NOMO-1 (cell line): ENCODE measurements at regions not wholly inside any gene's neighbourhood (a gene's known extent, or its start where the extent isn't known, plus 50 kb on each side); places are given as distances from the start of the nearest gene placed in this dataset.

ENCODE experiments used
- DNase-seq, 2 experiments: peaks; one replicate each; lab custom pipeline; 2025; ENCODE audit not compliant: unreplicated experiment in 2 of 2; lab: John Stamatoyannopoulos, UW

GRCh38 chr5:93322974-93323860, 257.8 kb downstream of the NR2F1-AS1 start:
- DNase-seq = no peak

- no peak for DNase-seq
Observed at GRCh38 chr5:93320920-93321445, 260.0 kb downstream of the NR2F1-AS1 start.

- no peak for DNase-seq
Observed at GRCh38 chr5:93313672-93314071, 267.3 kb downstream of the NR2F1-AS1 start.

GRCh38 chr5:93311881-93312280, 269.1 kb downstream of the NR2F1-AS1 start:
- DNase-seq = no peak

- DNase-seq = no peak
Observed at GRCh38 chr5:93307557-93307956, 273.5 kb downstream of the NR2F1-AS1 start.

- DNase-seq = no peak
Observed at GRCh38 chr5:93305984-93306383, 275.0 kb downstream of the NR2F1-AS1 start.

- no peak for DNase-seq
Observed at GRCh38 chr5:93304456-93305250, 276.4 kb downstream of the NR2F1-AS1 start.

GRCh38 chr5:93303291-93303691, 277.7 kb downstream of the NR2F1-AS1 start:
- DNase-seq = no peak

GRCh38 chr5:93302711-93303110, 278.3 kb downstream of the NR2F1-AS1 start:
- DNase-seq = no peak

GRCh38 chr5:93300945-93301344, 280.1 kb downstream of the NR2F1-AS1 start:
- DNase-seq = no peak

- no peak for DNase-seq
Observed at GRCh38 chr5:93300309-93300923, 280.6 kb downstream of the NR2F1-AS1 start.

GRCh38 chr5:93299681-93300308, 281.2 kb downstream of the NR2F1-AS1 start:
- DNase-seq = no peak

GRCh38 chr5:93297116-93297515, 283.9 kb downstream of the NR2F1-AS1 start:
- DNase-seq = no peak

- no peak for DNase-seq
Observed at GRCh38 chr5:93296338-93296737, 284.7 kb downstream of the NR2F1-AS1 start.

GRCh38 chr5:93294996-93295395, 286.0 kb downstream of the NR2F1-AS1 start:
- no peak for DNase-seq

- no peak for DNase-seq
Observed at GRCh38 chr5:93294199-93294598, 286.8 kb downstream of the NR2F1-AS1 start.

GRCh38 chr5:93289942-93290341, 291.1 kb downstream of the NR2F1-AS1 start:
- DNase-seq = no peak

GRCh38 chr5:93285461-93285860, 295.6 kb downstream of the NR2F1-AS1 start:
- DNase-seq = no peak

GRCh38 chr5:93281980-93282772, 298.8 kb downstream of the NR2F1-AS1 start:
- DNase-seq = no peak

- DNase-seq = no peak
Observed at GRCh38 chr5:93280518-93280917, 300.5 kb downstream of the NR2F1-AS1 start.
